HCT116 (cell line): ENCODE measurements at regions not wholly inside any gene's neighbourhood (a gene's known extent, or its start where the extent isn't known, plus 50 kb on each side); places are given as distances from the start of the nearest gene placed in this dataset.

Source experiments
- ATAC-seq: fragments of 200-7000 bp; cut with Tn5 transposase; 2 replicates; pipeline ENCODE4 v1.9.1; 2020; ENCODE audit warnings: mild to moderate bottlenecking, moderate library complexity
- BruUV-seq: library from RNA; stranded (reverse); fragments of 400-500 nt; replicated peaks from 2 replicates; lab custom pipeline; 2021; lab: Mats Ljungman, UMichigan
- CTCF ChIA-PET: fragments of 300-600 bp; sonication (Branson Sonifier 250); formaldehyde crosslinking; loops from one replicate; lab custom pipeline; 2021; ENCODE audit warnings: antibody characterized with exemption; lab: Charles Lee
- POLR2A ChIA-PET: fragments of 300-600, 350-600 bp; sonication (Branson Sonifier 250); formaldehyde crosslinking; loops from one replicate; lab custom pipeline; 2021; ENCODE audit warnings: antibody characterized with exemption; lab: Charles Lee
- RAD21 ChIA-PET, 2 experiments: fragments of 300-600 bp; sonication (Branson Sonifier 250); formaldehyde crosslinking; loops; one replicate each; lab custom pipeline; 2023; ENCODE audit warnings: low total read pairs in 2 of 2; ENCODE audit not compliant: uncharacterized antibody in 2 of 2, unreplicated experiment in 2 of 2, low non-redundant PET in 1 of 2; lab: Charles Lee
- DNase-seq: peaks from one replicate; pipeline ENCODE4 v3.0.0-alpha.2; 2010; ENCODE audit warnings: low read depth, low spot score
- H2AFZ ChIP-seq: fragments of 200-600 bp; shearing (Covaris generic), sonication (generic); 2 replicates; pipeline ENCODE4 v1.6.1; 2017; ENCODE audit warnings: low read depth, mixed run types, mixed read lengths, antibody characterized with exemption, low read length; ENCODE audit not compliant: poor library complexity, severe bottlenecking
- H3K27ac ChIP-seq: 2 replicates; pipeline ENCODE4 v1.5.1; 2012; ENCODE audit warnings: low read depth, low read length
- H3K27me3 ChIP-seq: fragments of 200-600 bp; sonication (generic); 2 replicates; pipeline ENCODE4 v1.6.1; 2016; ENCODE audit warnings: mixed run types, low read length, mixed read lengths; ENCODE audit not compliant: insufficient read depth
- H3K36me3 ChIP-seq, 2 experiments: fragments of 200-500 bp in 1 of 2; fragments of 200-600 bp in 1 of 2; sonication (Bioruptor generic) in 1 of 2; sonication (generic) in 1 of 2; 2 replicates each; pipeline versions ENCODE4 v1.5.1 to v1.6.1; 2014 to 2016; ENCODE audit warnings: low read length in 2 of 2, inconsistent platforms in 1 of 2, mixed read lengths in 1 of 2, mixed run types in 1 of 2; ENCODE audit not compliant: insufficient read depth in 2 of 2, control insufficient read depth in 1 of 2
- H3K4me1 ChIP-seq, 2 experiments: fragments of 200-600 bp in 1 of 2; sonication (generic) in 1 of 2; 2 replicates each; pipeline versions ENCODE4 v1.5.1 to v1.6.1; 2012 to 2017; ENCODE audit warnings: low read length in 2 of 2, inconsistent platforms in 1 of 2, mild to moderate bottlenecking in 1 of 2, mixed read lengths in 1 of 2, mixed run types in 1 of 2, moderate library complexity in 1 of 2; ENCODE audit not compliant: insufficient read depth in 2 of 2, control insufficient read depth in 1 of 2
- H3K4me2 ChIP-seq: fragments of 200-600 bp; sonication (generic); 2 replicates; pipeline ENCODE4 v1.6.1; 2017; ENCODE audit warnings: mixed run types, low read length, mixed read lengths
- H3K4me3 ChIP-seq, 2 experiments: fragments of 200-600 bp in 1 of 2; sonication (generic) in 1 of 2; replicated peaks in 1 of 2; 2 replicates each; pipeline ENCODE4 v1.5.1; 2011 to 2016; ENCODE audit warnings: low read length in 2 of 2, control low read depth in 1 of 2, low read depth in 1 of 2, mild to moderate bottlenecking in 1 of 2, mixed read lengths in 1 of 2, mixed run types in 1 of 2
- H3K79me2 ChIP-seq: fragments of 200-600 bp; sonication (generic); 2 replicates; pipeline ENCODE4 v1.6.1; 2017; ENCODE audit warnings: mild to moderate bottlenecking, mixed run types, low read length, moderate library complexity, mixed read lengths; ENCODE audit not compliant: insufficient read depth
- H3K9ac ChIP-seq: fragments of 200-600 bp; sonication (generic); 2 replicates; pipeline ENCODE4 v1.6.1; 2016; ENCODE audit warnings: low read length, mixed read lengths
- H3K9me2 ChIP-seq: fragments of 200-600 bp; sonication (generic), shearing (Covaris generic); 2 replicates; pipeline ENCODE4 v1.6.1; 2017; ENCODE audit warnings: mixed run types, mild to moderate bottlenecking, moderate library complexity; ENCODE audit not compliant: insufficient read depth
- H3K9me3 ChIP-seq, 2 experiments: fragments of 200-500 bp in 1 of 2; fragments of 200-600 bp in 1 of 2; sonication (Bioruptor generic) in 1 of 2; sonication (generic) in 1 of 2; 2 replicates each; pipeline ENCODE4 v1.6.1; 2014 to 2017; ENCODE audit warnings: low read length in 2 of 2, mixed read lengths in 2 of 2, inconsistent platforms in 1 of 2, low read depth in 1 of 2, mild to moderate bottlenecking in 1 of 2, mixed run types in 1 of 2, moderate library complexity in 1 of 2; ENCODE audit not compliant: control insufficient read depth in 1 of 2, insufficient read depth in 1 of 2
- H4K20me1 ChIP-seq: fragments of 200-600 bp; sonication (generic), shearing (Covaris generic); 2 replicates; pipeline ENCODE4 v1.6.1; 2017; ENCODE audit warnings: mixed run types, mild to moderate bottlenecking, moderate library complexity; ENCODE audit not compliant: insufficient read depth
- CBX3 ChIP-seq: IDR thresholded peaks from 2 replicates; pipeline ENCODE4 v1.6.1; 2012; ENCODE audit warnings: low read depth
- CEBPB ChIP-seq: IDR thresholded peaks from 2 replicates; pipeline ENCODE4 v1.6.1; 2012; ENCODE audit warnings: low read depth
- EGR1 ChIP-seq: IDR thresholded peaks from 2 replicates; pipeline ENCODE4 v1.6.1; 2012; ENCODE audit warnings: low read depth
- ELF1 ChIP-seq: IDR thresholded peaks from 2 replicates; pipeline ENCODE4 v1.6.1; 2012; ENCODE audit warnings: low read depth, borderline replicate concordance
- EZH2phosphoT487 ChIP-seq: fragments of 200-600 bp; IDR thresholded peaks from 2 replicates; pipeline ENCODE4 v1.6.1; 2018; ENCODE audit warnings: antibody characterized with exemption, borderline replicate concordance
- FOSL1 ChIP-seq: IDR thresholded peaks from 2 replicates; pipeline ENCODE4 v1.6.1; 2012; ENCODE audit warnings: low read depth
- JUND ChIP-seq: IDR thresholded peaks from 2 replicates; pipeline ENCODE4 v1.6.1; 2012
- POLR2A ChIP-seq: IDR thresholded peaks from 2 replicates; pipeline ENCODE4 v1.7.0; 2011; ENCODE audit warnings: borderline replicate concordance; ENCODE audit not compliant: insufficient read depth, insufficient read length; ENCODE audit errors: extremely low read depth
- POLR2AphosphoS5 ChIP-seq: IDR thresholded peaks from 2 replicates; pipeline ENCODE4 v1.6.1; 2011; ENCODE audit warnings: mild to moderate bottlenecking, low read depth, low read length, moderate library complexity
- RAD21 ChIP-seq: IDR thresholded peaks from 2 replicates; pipeline ENCODE4 v1.6.1; 2012; ENCODE audit warnings: low read depth, mild to moderate bottlenecking
- SP1 ChIP-seq: IDR thresholded peaks from 2 replicates; pipeline ENCODE4 v1.6.1; 2012; ENCODE audit warnings: low read depth
- YY1 ChIP-seq: IDR thresholded peaks from 2 replicates; pipeline ENCODE4 v1.6.1; 2011; ENCODE audit warnings: low read length, low read depth, moderate library complexity, mild to moderate bottlenecking; ENCODE audit not compliant: insufficient replicate concordance; ENCODE audit errors: extremely low read depth
- ZFX ChIP-seq: fragments of 450-650 bp; IDR thresholded peaks from 2 replicates; pipeline ENCODE4 v1.6.1; 2017
- ZNF274 ChIP-seq: fragments of 200-500 bp; sonication (Bioruptor generic); IDR thresholded peaks from 2 replicates; pipeline ENCODE4 v1.6.1; 2014; ENCODE audit warnings: mild to moderate bottlenecking, low read depth, low read length, inconsistent platforms
- intact Hi-C: fragments of 100-400 bp; cut with micrococcal nuclease; formaldehyde crosslinking; loops from 2 replicates; pipeline ENCODE4 v1.10.0; 2022
- TF ChIP-seq, protein P1 (sequence below), 3 experiments: fragments of 200-600 bp in 1 of 3; sonication (generic) in 1 of 3; IDR thresholded peaks in 2 of 3; conservative IDR thresholded peaks in 1 of 3; 2 replicates each; pipeline ENCODE4 v1.5.1; 2012 to 2017; ENCODE audit warnings: low read depth in 2 of 3, low read length in 2 of 3, antibody characterized with exemption in 1 of 3, borderline replicate concordance in 1 of 3, control low read depth in 1 of 3, mild to moderate bottlenecking in 1 of 3, mixed read lengths in 1 of 3, mixed run types in 1 of 3, moderate library complexity in 1 of 3; ENCODE audit not compliant: insufficient read depth in 1 of 3
- TF ChIP-seq, protein P2 (sequence below): IDR thresholded peaks from 2 replicates; pipeline ENCODE4 v1.6.1; 2011; ENCODE audit warnings: mild to moderate bottlenecking, low read length, moderate library complexity; ENCODE audit not compliant: insufficient replicate concordance; ENCODE audit errors: extremely low read depth
- TF ChIP-seq, protein P3 (sequence below): IDR thresholded peaks from 2 replicates; pipeline ENCODE4 v1.6.1; 2012
- TF ChIP-seq, protein P4 (sequence below): IDR thresholded peaks from 2 replicates; pipeline ENCODE4 v1.6.1; 2012
- TF ChIP-seq, protein P5 (sequence below): IDR thresholded peaks from 2 replicates; pipeline ENCODE4 v1.6.1; 2012; ENCODE audit warnings: low read depth

DNA sequence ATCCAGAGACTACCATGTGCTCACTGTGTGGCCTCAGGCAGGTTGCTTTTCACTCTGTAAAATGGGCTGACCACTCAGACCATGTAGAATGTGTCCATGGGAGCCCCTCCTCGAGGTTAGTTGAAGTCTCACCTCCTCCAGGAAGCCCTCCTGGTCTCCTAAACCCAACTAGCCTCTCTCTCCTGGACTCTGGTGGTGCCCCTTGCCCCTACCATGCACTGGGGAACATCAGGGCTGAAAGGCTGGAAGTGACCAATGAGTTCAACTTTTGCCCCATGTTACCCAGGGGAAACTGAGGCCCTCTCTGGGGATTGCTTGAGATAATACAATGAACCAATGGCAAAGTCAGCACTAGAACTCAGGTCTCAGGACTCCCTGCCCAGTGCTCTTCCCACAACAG is 69.2 kb upstream of the SLC6A6 start:
- Histone ChIP-seq H3K4me3 (no peak overlapping the region), H3K79me2 (no peaks in the 10 kb centered on the region), H4K20me1 (no peaks in the 10 kb centered on the region), H3K27me3 (peaks cover 4% of the 10 kb centered on the region; the same call in 1 of the 2 replicates), H3K4me2 (no peak overlapping the region), H2AFZ (no peak overlapping the region), H3K9me3 (no peaks in the 10 kb centered on the region), H3K27ac (no peak overlapping the region), H3K9me2 (no peaks in the 10 kb centered on the region), H3K36me3 (no peaks in the 10 kb centered on the region), H3K4me1 (peaks cover 0 to 10% of the 10 kb centered on the region in 2 experiments; a peak in 1 of 4 replicates), H3K9ac (no peak overlapping the region)
- intact Hi-C loops = no loop called here
- BruUV-seq = no TSS peak
- ChIA-PET POLR2A (no interaction called here), RAD21 (no interaction called here), CTCF (no interaction called here)
- ATAC-seq (no peak), DNase-seq (no peak)
- TF ChIP-seq EZH2phosphoT487 = no peak
- TF ChIP-seq SP1 = no peak
- TF ChIP-seq RAD21 = no peak
- TF ChIP-seq CEBPB = no peak
- TF ChIP-seq, protein P1, sequence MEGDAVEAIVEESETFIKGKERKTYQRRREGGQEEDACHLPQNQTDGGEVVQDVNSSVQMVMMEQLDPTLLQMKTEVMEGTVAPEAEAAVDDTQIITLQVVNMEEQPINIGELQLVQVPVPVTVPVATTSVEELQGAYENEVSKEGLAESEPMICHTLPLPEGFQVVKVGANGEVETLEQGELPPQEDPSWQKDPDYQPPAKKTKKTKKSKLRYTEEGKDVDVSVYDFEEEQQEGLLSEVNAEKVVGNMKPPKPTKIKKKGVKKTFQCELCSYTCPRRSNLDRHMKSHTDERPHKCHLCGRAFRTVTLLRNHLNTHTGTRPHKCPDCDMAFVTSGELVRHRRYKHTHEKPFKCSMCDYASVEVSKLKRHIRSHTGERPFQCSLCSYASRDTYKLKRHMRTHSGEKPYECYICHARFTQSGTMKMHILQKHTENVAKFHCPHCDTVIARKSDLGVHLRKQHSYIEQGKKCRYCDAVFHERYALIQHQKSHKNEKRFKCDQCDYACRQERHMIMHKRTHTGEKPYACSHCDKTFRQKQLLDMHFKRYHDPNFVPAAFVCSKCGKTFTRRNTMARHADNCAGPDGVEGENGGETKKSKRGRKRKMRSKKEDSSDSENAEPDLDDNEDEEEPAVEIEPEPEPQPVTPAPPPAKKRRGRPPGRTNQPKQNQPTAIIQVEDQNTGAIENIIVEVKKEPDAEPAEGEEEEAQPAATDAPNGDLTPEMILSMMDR (IDR thresholded peaks at IDR 0.05 in 2 of 3, conservative IDR thresholded peaks at IDR 0.05 in 1 of 3; ENCODE audit: borderline replicate concordance in 1 of 3, insufficient read depth in 1 of 3, low read depth in 2 of 3, low read length in 2 of 3) = no peak
- TF ChIP-seq, protein P2, sequence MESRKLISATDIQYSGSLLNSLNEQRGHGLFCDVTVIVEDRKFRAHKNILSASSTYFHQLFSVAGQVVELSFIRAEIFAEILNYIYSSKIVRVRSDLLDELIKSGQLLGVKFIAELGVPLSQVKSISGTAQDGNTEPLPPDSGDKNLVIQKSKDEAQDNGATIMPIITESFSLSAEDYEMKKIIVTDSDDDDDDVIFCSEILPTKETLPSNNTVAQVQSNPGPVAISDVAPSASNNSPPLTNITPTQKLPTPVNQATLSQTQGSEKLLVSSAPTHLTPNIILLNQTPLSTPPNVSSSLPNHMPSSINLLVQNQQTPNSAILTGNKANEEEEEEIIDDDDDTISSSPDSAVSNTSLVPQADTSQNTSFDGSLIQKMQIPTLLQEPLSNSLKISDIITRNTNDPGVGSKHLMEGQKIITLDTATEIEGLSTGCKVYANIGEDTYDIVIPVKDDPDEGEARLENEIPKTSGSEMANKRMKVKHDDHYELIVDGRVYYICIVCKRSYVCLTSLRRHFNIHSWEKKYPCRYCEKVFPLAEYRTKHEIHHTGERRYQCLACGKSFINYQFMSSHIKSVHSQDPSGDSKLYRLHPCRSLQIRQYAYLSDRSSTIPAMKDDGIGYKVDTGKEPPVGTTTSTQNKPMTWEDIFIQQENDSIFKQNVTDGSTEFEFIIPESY = no peak
- TF ChIP-seq, protein P3, sequence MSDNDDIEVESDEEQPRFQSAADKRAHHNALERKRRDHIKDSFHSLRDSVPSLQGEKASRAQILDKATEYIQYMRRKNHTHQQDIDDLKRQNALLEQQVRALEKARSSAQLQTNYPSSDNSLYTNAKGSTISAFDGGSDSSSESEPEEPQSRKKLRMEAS = no peak
- TF ChIP-seq, protein P4, sequence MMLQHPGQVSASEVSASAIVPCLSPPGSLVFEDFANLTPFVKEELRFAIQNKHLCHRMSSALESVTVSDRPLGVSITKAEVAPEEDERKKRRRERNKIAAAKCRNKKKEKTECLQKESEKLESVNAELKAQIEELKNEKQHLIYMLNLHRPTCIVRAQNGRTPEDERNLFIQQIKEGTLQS = no peak
- no peak for TF ChIP-seq POLR2A
- TF ChIP-seq, protein P5, sequence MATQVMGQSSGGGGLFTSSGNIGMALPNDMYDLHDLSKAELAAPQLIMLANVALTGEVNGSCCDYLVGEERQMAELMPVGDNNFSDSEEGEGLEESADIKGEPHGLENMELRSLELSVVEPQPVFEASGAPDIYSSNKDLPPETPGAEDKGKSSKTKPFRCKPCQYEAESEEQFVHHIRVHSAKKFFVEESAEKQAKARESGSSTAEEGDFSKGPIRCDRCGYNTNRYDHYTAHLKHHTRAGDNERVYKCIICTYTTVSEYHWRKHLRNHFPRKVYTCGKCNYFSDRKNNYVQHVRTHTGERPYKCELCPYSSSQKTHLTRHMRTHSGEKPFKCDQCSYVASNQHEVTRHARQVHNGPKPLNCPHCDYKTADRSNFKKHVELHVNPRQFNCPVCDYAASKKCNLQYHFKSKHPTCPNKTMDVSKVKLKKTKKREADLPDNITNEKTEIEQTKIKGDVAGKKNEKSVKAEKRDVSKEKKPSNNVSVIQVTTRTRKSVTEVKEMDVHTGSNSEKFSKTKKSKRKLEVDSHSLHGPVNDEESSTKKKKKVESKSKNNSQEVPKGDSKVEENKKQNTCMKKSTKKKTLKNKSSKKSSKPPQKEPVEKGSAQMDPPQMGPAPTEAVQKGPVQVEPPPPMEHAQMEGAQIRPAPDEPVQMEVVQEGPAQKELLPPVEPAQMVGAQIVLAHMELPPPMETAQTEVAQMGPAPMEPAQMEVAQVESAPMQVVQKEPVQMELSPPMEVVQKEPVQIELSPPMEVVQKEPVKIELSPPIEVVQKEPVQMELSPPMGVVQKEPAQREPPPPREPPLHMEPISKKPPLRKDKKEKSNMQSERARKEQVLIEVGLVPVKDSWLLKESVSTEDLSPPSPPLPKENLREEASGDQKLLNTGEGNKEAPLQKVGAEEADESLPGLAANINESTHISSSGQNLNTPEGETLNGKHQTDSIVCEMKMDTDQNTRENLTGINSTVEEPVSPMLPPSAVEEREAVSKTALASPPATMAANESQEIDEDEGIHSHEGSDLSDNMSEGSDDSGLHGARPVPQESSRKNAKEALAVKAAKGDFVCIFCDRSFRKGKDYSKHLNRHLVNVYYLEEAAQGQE = no peak
- TF ChIP-seq JUND = no peak
- no peak for TF ChIP-seq YY1
- TF ChIP-seq ELF1 = no peak
- TF ChIP-seq POLR2AphosphoS5 = no peak
- no peak for TF ChIP-seq CBX3
- TF ChIP-seq ZFX = no peak
- TF ChIP-seq EGR1 = no peak
- TF ChIP-seq ZNF274 = no peak
- TF ChIP-seq FOSL1 = no peak
